Neural progenitor cell (in vitro differentiated cells): ENCODE measurements at regions not wholly inside any gene's neighbourhood (a gene's known extent, or its start where the extent isn't known, plus 50 kb on each side); places are given as distances from the start of the nearest gene placed in this dataset.

Source experiments
- DNase-seq: peaks from one replicate; pipeline ENCODE4 v3.0.0-alpha.2; 2016; ENCODE audit warnings: low spot score
- H2AFZ ChIP-seq: fragments of 200-600 bp; sonication (generic); replicated peaks from 2 replicates; pipeline ENCODE4 v1.6.1; 2016; ENCODE audit warnings: antibody characterized with exemption
- H3F3A ChIP-seq: fragments of 200-600 bp; sonication (generic); 2 replicates; pipeline ENCODE4 v1.6.1; 2016; ENCODE audit warnings: antibody characterized with exemption, low read depth
- H3K27ac ChIP-seq: fragments of 200-600 bp; sonication (generic); 2 replicates; pipeline ENCODE4 v1.5.1; 2016; ENCODE audit warnings: mild to moderate bottlenecking
- H3K27me3 ChIP-seq: fragments of 200-600 bp; sonication (generic); 2 replicates; pipeline ENCODE4 v1.6.1; 2016; ENCODE audit warnings: mild to moderate bottlenecking, moderate library complexity
- H3K36me3 ChIP-seq: fragments of 200-600 bp; sonication (generic); 2 replicates; pipeline ENCODE4 v1.5.1; 2016
- H3K4me1 ChIP-seq: fragments of 200-600 bp; sonication (generic); 2 replicates; pipeline ENCODE4 v1.6.1; 2016; ENCODE audit warnings: mixed run types
- H3K4me2 ChIP-seq: fragments of 200-600 bp; sonication (generic); 2 replicates; pipeline ENCODE4 v1.6.1; 2016
- H3K4me3 ChIP-seq: fragments of 200-600 bp; sonication (generic); 2 replicates; pipeline ENCODE4 v1.5.1; 2016
- H3K79me2 ChIP-seq: fragments of 200-600 bp; sonication (generic); 2 replicates; pipeline ENCODE4 v1.6.1; 2016; ENCODE audit warnings: low read depth
- H3K9ac ChIP-seq: fragments of 200-600 bp; sonication (generic); 2 replicates; pipeline ENCODE4 v1.6.1; 2016
- H3K9me3 ChIP-seq: fragments of 200-600 bp; sonication (generic); 2 replicates; pipeline ENCODE4 v1.5.1; 2016; ENCODE audit warnings: low read depth
- H4K20me1 ChIP-seq: fragments of 200-600 bp; sonication (generic); 2 replicates; pipeline ENCODE4 v1.6.1; 2016; ENCODE audit warnings: low read depth
- H3K27ac Mint-ChIP-seq: 3 replicates; pipeline ENCODE4 v1.8.0; 2021; ENCODE audit warnings: mixed read lengths
- H3K27me3 Mint-ChIP-seq: 2 replicates; pipeline ENCODE4 v1.8.0; 2022; ENCODE audit warnings: low read depth, mild to moderate bottlenecking, inconsistent platforms, moderate library complexity, mixed read lengths; ENCODE audit not compliant: insufficient read depth
- H3K36me3 Mint-ChIP-seq: 3 replicates; pipeline ENCODE4 v1.8.0; 2021; ENCODE audit warnings: mixed read lengths
- H3K4me1 Mint-ChIP-seq: 3 replicates; pipeline ENCODE4 v1.8.0; 2021; ENCODE audit warnings: mixed read lengths
- H3K4me3 Mint-ChIP-seq: 3 replicates; pipeline ENCODE4 v1.8.0; 2021; ENCODE audit warnings: mild to moderate bottlenecking, moderate library complexity, mixed read lengths
- H3K9me3 Mint-ChIP-seq: 3 replicates; pipeline ENCODE4 v1.8.0; 2020; ENCODE audit warnings: mixed read lengths
- EZH2 ChIP-seq: fragments of 200-600 bp; sonication (generic); IDR thresholded peaks from 2 replicates; pipeline ENCODE4 v1.6.1; 2017; ENCODE audit warnings: antibody characterized with exemption, mild to moderate bottlenecking, moderate library complexity
- EZH2phosphoT487 ChIP-seq: fragments of 200-600 bp; sonication (generic); IDR thresholded peaks from 2 replicates; pipeline ENCODE4 v1.6.1; 2017; ENCODE audit warnings: antibody characterized with exemption
- TF ChIP-seq, protein P1 (sequence below): fragments of 200-600 bp; sonication (generic); IDR thresholded peaks from 2 replicates; pipeline ENCODE4 v1.5.1; 2017; ENCODE audit warnings: antibody characterized with exemption, mild to moderate bottlenecking

DNA sequence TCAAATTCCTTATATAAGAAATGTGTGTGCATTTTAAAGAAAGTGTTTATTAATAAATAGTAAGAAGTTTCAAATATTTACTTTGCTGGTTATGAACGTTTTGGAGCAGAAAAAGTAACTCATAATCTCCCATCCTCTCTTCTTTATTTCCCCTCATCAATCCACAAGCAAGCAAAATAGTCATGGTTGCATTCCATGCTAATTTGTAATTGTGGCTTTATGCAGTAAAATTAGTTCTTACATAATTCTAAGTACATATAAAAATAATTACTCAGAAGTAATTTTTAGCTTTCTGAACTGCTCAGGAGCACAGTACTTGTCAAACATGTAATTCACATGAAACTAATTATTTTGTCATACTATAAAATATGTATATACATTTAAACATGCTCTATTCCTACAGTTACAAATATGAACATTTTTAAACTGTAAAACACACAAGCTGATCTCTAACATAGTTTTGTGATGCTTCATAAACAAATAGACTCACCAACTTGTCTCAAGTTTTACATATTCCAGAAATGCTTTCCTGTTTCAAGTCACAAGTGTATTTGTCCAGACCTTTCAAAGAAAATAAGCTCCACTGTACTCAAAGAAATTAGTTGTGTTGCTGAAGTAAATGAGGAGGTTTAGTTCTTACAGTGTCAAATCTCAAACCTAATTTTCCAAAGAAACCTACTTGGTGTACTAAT lies 218.9 kb downstream of the PABPC4L start:
- Histone ChIP-seq H2AFZ (no peak overlapping the region), H3K9me3 (no peaks in the 10 kb centered on the region), H3K79me2 (no peaks in the 10 kb centered on the region), H3K4me2 (no peak overlapping the region), H3K36me3 (no peaks in the 10 kb centered on the region), H3K27ac (no peak overlapping the region), H3K27me3 (no peaks in the 10 kb centered on the region), H4K20me1 (no peaks in the 10 kb centered on the region), H3K4me1 (no peaks in the 10 kb centered on the region), H3F3A (no peaks in the 10 kb centered on the region), H3K9ac (no peak overlapping the region), H3K4me3 (no peak overlapping the region)
- no peaks in the 10 kb centered on the region for H3K27me3 Mint-ChIP-seq
- no peak overlapping the region for H3K4me3 Mint-ChIP-seq
- H3K27ac Mint-ChIP-seq: no peak overlapping the region
- H3K9me3 Mint-ChIP-seq: no peaks in the 10 kb centered on the region
- DNase-seq: no peak
- no peak for TF ChIP-seq EZH2phosphoT487
- no peak for TF ChIP-seq EZH2
- TF ChIP-seq, protein P1, sequence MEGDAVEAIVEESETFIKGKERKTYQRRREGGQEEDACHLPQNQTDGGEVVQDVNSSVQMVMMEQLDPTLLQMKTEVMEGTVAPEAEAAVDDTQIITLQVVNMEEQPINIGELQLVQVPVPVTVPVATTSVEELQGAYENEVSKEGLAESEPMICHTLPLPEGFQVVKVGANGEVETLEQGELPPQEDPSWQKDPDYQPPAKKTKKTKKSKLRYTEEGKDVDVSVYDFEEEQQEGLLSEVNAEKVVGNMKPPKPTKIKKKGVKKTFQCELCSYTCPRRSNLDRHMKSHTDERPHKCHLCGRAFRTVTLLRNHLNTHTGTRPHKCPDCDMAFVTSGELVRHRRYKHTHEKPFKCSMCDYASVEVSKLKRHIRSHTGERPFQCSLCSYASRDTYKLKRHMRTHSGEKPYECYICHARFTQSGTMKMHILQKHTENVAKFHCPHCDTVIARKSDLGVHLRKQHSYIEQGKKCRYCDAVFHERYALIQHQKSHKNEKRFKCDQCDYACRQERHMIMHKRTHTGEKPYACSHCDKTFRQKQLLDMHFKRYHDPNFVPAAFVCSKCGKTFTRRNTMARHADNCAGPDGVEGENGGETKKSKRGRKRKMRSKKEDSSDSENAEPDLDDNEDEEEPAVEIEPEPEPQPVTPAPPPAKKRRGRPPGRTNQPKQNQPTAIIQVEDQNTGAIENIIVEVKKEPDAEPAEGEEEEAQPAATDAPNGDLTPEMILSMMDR: no peak
- no peaks in the 10 kb centered on the region for H3K36me3 Mint-ChIP-seq
- no peaks in the 10 kb centered on the region for H3K4me1 Mint-ChIP-seq

DNA sequence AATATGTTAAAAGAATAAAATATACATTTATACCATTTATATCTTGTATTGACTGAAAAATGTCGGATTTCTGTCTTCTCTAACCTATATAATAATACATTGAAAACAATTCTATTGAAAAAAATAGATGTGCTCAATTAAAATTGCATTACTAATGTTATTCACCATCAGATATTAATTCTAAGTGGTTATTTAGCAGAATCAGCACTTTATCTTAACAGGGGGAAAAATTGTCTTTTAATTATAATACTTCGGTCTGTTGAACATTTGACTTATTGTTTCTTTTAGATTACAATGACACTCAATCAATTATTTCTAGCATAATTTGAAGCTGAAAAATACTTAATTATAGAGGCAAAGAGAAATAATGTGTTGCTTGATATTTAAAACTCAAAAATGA lies 220.3 kb downstream of the PABPC4L start:
- Mint-ChIP-seq H3K4me3 (no peak overlapping the region), H3K4me1 (no peaks in the 10 kb centered on the region), H3K36me3 (no peaks in the 10 kb centered on the region), H3K9me3 (no peaks in the 10 kb centered on the region), H3K27ac (no peak overlapping the region), H3K27me3 (no peaks in the 10 kb centered on the region)
- Histone ChIP-seq H3K36me3 (no peaks in the 10 kb centered on the region), H2AFZ (no peak overlapping the region), H4K20me1 (no peaks in the 10 kb centered on the region), H3K4me1 (no peaks in the 10 kb centered on the region), H3K79me2 (no peaks in the 10 kb centered on the region), H3F3A (no peaks in the 10 kb centered on the region), H3K9ac (no peak overlapping the region), H3K27ac (no peak overlapping the region), H3K9me3 (no peaks in the 10 kb centered on the region), H3K27me3 (no peaks in the 10 kb centered on the region), H3K4me2 (no peak overlapping the region), H3K4me3 (no peak overlapping the region)
- DNase-seq: no peak
- TF ChIP-seq, protein P1: no peak
- no peak for TF ChIP-seq EZH2phosphoT487
- no peak for TF ChIP-seq EZH2

DNA sequence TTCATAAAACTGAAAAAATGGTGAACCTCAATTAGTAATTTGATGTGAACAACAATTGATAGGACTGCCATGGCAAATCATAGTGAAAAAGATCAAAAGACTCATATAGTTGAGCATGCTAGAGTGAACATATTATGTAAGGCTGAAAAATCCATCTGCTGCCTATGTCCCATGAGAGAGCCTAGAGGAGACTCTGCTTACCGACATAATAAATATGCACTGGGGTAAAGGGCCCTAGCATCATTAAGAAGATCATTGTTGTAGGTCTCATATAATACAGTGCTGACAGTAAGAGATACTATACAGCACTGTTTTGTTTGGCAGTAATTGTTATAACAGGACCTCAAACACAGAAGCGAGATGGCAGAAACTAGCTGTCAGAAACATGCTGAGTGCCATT lies 229.0 kb downstream of the PABPC4L start:
- Histone ChIP-seq H3K4me1 (no peaks in the 10 kb centered on the region), H3K79me2 (no peaks in the 10 kb centered on the region), H3K9ac (no peak overlapping the region), H2AFZ (no peak overlapping the region), H3K36me3 (no peaks in the 10 kb centered on the region), H3K27ac (no peak overlapping the region), H3K4me3 (no peak overlapping the region), H3K27me3 (no peaks in the 10 kb centered on the region), H3K9me3 (no peaks in the 10 kb centered on the region), H4K20me1 (no peaks in the 10 kb centered on the region), H3F3A (no peaks in the 10 kb centered on the region), H3K4me2 (no peak overlapping the region)
- Mint-ChIP-seq H3K36me3 (no peaks in the 10 kb centered on the region), H3K27me3 (no peaks in the 10 kb centered on the region), H3K4me1 (no peaks in the 10 kb centered on the region), H3K9me3 (no peaks in the 10 kb centered on the region), H3K27ac (no peak overlapping the region), H3K4me3 (no peak overlapping the region)
- no peak for DNase-seq
- no peak for TF ChIP-seq EZH2
- TF ChIP-seq, protein P1: no peak
- TF ChIP-seq EZH2phosphoT487: no peak
